Calu3 (cell line): ENCODE measurements at regions not wholly inside any gene's neighbourhood (a gene's known extent, or its start where the extent isn't known, plus 50 kb on each side); places are given as distances from the start of the nearest gene placed in this dataset.
"Not testable (repeated sequence)": the region's sequence is repeated elsewhere in the genome, so short reads cannot be mapped to it uniquely, and the experiment has no call there.

ENCODE experiments used
- BruUV-seq: library from RNA; stranded (reverse); fragments of 400-500 nt; replicated peaks from 2 replicates; lab custom pipeline; 2021; lab: Mats Ljungman, UMichigan
- CTCF ChIA-PET: fragments of 300-600 bp; sonication (Branson Sonifier 250); formaldehyde crosslinking; loops from one replicate; lab custom pipeline; 2022; ENCODE audit warnings: antibody characterized with exemption; lab: Charles Lee
- DNase-seq: peaks from one replicate; pipeline ENCODE4 v3.0.0; 2022
- H3K27ac Mint-ChIP-seq: one replicate; pipeline ENCODE4 v1.8.0; 2022; ENCODE audit warnings: mixed read lengths; ENCODE audit not compliant: unreplicated experiment
- H3K27me3 Mint-ChIP-seq: one replicate; pipeline ENCODE4 v1.8.0; 2022; ENCODE audit warnings: mixed read lengths; ENCODE audit not compliant: unreplicated experiment
- H3K36me3 Mint-ChIP-seq: one replicate; pipeline ENCODE4 v1.8.0; 2022; ENCODE audit warnings: mild to moderate bottlenecking, moderate library complexity, mixed read lengths; ENCODE audit not compliant: insufficient read depth, unreplicated experiment
- H3K4me1 Mint-ChIP-seq: one replicate; pipeline ENCODE4 v1.8.0; 2022; ENCODE audit warnings: mild to moderate bottlenecking, low read depth, mixed read lengths; ENCODE audit not compliant: unreplicated experiment
- H3K4me3 Mint-ChIP-seq: one replicate; pipeline ENCODE4 v1.8.0; 2022; ENCODE audit warnings: mild to moderate bottlenecking, low read depth, moderate library complexity, mixed read lengths; ENCODE audit not compliant: unreplicated experiment
- H3K9me3 Mint-ChIP-seq: one replicate; pipeline ENCODE4 v1.8.0; 2022; ENCODE audit warnings: low read depth, mixed read lengths; ENCODE audit not compliant: unreplicated experiment
- intact Hi-C: fragments of 100-400 bp; cut with micrococcal nuclease; formaldehyde crosslinking; loops from one replicate; pipeline ENCODE4 v1.10.0; 2022; ENCODE audit not compliant: unreplicated experiment
- TF ChIP-seq, protein P1 (sequence below): fragments of 200-600 bp; IDR thresholded peaks from one replicate; pipeline ENCODE4 v1.8.0; 2022; ENCODE audit warnings: antibody characterized with exemption; ENCODE audit not compliant: unreplicated experiment

DNA sequence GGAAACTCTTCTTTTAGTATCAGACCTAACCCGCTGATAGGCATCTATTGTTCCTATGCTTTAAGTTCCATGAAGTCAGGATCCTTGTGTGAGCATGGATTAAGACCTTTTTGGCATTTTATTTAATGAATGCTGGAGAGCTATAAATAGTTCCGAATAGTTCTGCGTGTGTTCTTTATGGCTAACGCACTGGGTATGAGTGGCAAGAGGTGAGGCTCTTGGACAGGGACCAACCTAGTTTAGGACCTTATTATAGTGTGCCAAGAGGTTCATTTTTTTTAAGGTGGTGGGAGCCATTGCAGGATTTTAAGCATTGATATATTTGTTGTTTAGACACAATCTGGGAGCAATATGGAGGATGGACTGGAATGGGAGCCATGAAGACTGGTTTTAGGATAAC lies 71.8 kb downstream of the KPNA2 start:
- Mint-ChIP-seq H3K4me3 (no peak overlapping the region), H3K36me3 (peaks cover 9% of the 10 kb centered on the region), H3K27ac (no peak overlapping the region), H3K4me1 (no peaks in the 10 kb centered on the region), H3K9me3 (peaks cover 2% of the 10 kb centered on the region), H3K27me3 (no peaks in the 10 kb centered on the region)
- TF ChIP-seq, protein P1, sequence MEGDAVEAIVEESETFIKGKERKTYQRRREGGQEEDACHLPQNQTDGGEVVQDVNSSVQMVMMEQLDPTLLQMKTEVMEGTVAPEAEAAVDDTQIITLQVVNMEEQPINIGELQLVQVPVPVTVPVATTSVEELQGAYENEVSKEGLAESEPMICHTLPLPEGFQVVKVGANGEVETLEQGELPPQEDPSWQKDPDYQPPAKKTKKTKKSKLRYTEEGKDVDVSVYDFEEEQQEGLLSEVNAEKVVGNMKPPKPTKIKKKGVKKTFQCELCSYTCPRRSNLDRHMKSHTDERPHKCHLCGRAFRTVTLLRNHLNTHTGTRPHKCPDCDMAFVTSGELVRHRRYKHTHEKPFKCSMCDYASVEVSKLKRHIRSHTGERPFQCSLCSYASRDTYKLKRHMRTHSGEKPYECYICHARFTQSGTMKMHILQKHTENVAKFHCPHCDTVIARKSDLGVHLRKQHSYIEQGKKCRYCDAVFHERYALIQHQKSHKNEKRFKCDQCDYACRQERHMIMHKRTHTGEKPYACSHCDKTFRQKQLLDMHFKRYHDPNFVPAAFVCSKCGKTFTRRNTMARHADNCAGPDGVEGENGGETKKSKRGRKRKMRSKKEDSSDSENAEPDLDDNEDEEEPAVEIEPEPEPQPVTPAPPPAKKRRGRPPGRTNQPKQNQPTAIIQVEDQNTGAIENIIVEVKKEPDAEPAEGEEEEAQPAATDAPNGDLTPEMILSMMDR: no peak
- intact Hi-C loops: no loop called here
- no peak for DNase-seq
- CTCF ChIA-PET: no interaction called here
- no TSS peak for BruUV-seq

DNA sequence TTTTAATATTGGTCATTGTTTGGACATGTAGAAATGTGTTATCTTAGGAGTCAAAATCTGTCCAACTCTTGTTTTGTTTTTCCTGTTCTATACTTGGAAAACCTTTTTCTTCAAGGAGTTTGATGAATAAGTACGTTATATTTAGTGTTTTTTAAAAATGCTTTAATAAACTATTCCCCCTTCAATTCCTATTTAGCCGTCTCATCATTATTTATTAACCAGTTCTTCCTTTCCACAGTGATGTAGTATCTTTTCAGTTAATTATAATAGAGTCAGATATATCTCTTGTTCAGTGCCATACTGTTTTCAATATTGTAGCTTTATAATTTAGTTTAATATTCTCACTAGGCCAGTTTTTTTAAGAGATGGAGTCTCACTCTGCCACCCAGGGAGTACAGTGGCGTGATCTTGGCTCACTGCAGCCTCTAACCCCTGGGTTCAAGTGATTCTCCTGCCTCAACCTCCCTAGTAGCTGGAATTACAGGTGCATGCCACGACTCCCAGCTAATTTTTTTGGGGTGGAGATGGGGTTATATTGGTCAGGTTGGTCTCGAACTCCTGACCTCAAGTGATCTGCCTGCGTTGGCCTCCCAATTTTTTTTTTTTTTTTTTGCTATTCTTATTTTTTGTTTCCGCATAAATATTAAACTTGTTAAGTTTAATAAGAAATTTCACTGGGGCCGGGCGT lies 72.9 kb downstream of the KPNA2 start:
- TF ChIP-seq, protein P1: no peak
- Mint-ChIP-seq H3K36me3 (no peaks in the 10 kb centered on the region), H3K27me3 (no peaks in the 10 kb centered on the region), H3K27ac (no peak overlapping the region), H3K4me1 (no peaks in the 10 kb centered on the region), H3K4me3 (no peak overlapping the region), H3K9me3 (peaks cover 2% of the 10 kb centered on the region)
- BruUV-seq: no TSS peak
- intact Hi-C loops: no loop called here
- no peak for DNase-seq
- CTCF ChIA-PET: no interaction called here

DNA sequence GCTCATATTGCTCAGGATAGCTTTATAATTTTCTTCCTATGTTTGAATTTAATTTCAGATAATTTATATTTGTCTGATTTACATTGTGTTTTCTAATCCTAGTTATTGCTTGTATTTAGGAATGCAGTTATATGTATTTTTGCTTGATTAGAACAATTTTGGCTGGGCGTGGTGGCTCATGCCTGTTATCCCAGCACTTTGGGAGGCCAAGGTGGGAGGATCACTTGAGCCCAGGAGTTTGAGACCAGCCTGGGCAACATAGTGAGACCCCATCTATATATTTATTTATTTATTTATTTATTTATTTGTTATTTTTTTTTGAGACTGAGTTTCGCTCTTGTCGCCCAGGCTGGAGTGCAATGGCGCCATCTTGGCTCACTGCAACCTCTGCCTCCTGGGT lies 73.9 kb downstream of the KPNA2 start:
- H3K4me3 Mint-ChIP-seq, H3K27me3 Mint-ChIP-seq, intact Hi-C loops, H3K27ac Mint-ChIP-seq, DNase-seq, H3K36me3 Mint-ChIP-seq, BruUV-seq, H3K4me1 Mint-ChIP-seq, H3K9me3 Mint-ChIP-seq: not testable (repeated sequence)
- CTCF ChIA-PET: interaction anchor here (0.7 kb wide), 1 partner anchor 171 kb away, joined by 7 read pairs; no protein-coding TSS in a partner anchor

DNA sequence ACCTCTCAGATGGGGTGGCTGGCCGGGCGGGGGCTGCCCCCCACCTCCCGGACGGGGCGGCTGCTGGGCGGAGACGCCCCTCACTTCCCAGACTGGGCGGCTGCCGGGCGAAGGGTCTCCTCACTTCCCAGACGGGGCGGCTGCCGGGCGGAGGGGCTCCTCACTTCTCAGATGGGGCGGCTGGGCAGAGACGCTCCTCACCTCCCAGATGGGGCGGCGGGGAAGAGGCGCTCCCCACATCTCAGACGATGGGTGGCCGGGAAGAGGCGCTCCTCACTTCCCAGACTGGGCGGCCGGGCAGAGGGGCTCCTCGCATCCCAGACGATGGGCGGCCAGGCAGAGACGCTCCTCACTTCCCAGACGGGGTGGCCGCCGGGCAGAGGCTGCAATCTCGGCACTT lies 80.7 kb downstream of the KPNA2 start:
- intact Hi-C loops: not testable (repeated sequence)

DNA sequence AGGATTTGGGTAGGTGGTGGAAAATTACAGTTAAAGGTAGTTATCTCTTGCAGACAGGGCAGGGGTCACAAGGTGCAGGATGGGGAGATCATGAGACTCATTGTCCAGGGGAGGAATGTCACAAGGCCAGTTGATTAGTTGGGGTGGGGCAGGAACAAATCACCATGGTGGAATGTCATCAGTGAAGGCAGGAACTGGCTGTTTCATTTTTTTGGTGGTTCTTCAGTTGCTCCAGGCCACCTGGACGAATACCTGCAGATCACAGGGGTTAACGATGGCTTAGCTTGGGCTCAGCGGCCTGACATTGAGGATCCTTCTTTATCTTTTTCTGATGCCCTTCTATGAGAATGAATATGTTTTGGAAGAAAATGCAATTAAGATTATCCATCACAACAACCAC lies 87.1 kb downstream of the KPNA2 start:
- H3K36me3 Mint-ChIP-seq: peaks cover 12% of the 10 kb centered on the region
- H3K27me3 Mint-ChIP-seq: no peaks in the 10 kb centered on the region
- no peak for DNase-seq
- H3K27ac Mint-ChIP-seq: no peak overlapping the region
- no peak overlapping the region for H3K4me3 Mint-ChIP-seq
- TF ChIP-seq, protein P1: no peak
- no peaks in the 10 kb centered on the region for H3K9me3 Mint-ChIP-seq
- BruUV-seq: no TSS peak
- H3K4me1 Mint-ChIP-seq: no peaks in the 10 kb centered on the region
- CTCF ChIA-PET: no interaction called here
- intact Hi-C loops: no loop called here

More for the DNA sequence above, 80.7 kb downstream of the KPNA2 start:
- H3K27me3 Mint-ChIP-seq, BruUV-seq, CTCF ChIA-PET, H3K36me3 Mint-ChIP-seq, H3K9me3 Mint-ChIP-seq, H3K4me1 Mint-ChIP-seq, H3K4me3 Mint-ChIP-seq, DNase-seq, H3K27ac Mint-ChIP-seq: not testable (repeated sequence)
